Endothelial cell (in vitro differentiated cells): ENCODE measurements at regions not wholly inside any gene's neighbourhood (a gene's known extent, or its start where the extent isn't known, plus 50 kb on each side); places are given as distances from the start of the nearest gene placed in this dataset.
"Not testable (repeated sequence)": the region's sequence is repeated elsewhere in the genome, so short reads cannot be mapped to it uniquely, and the experiment has no call there.

Experiments used
- DNase-seq: peaks from one replicate; pipeline ENCODE4 v3.0.0; 2021; ENCODE audit warnings: low spot score
- H3K27ac Mint-ChIP-seq: one replicate; pipeline ENCODE4 v1.8.0; 2021; ENCODE audit warnings: mixed read lengths, inconsistent platforms; ENCODE audit not compliant: unreplicated experiment
- H3K27me3 Mint-ChIP-seq: one replicate; pipeline ENCODE4 v1.8.0; 2021; ENCODE audit warnings: mild to moderate bottlenecking, moderate library complexity, mixed read lengths, inconsistent platforms; ENCODE audit not compliant: unreplicated experiment
- H3K36me3 Mint-ChIP-seq: one replicate; pipeline ENCODE4 v1.8.0; 2021; ENCODE audit warnings: mild to moderate bottlenecking, low read depth, mixed read lengths, inconsistent platforms; ENCODE audit not compliant: unreplicated experiment
- H3K4me1 Mint-ChIP-seq: one replicate; pipeline ENCODE4 v1.8.0; 2021; ENCODE audit warnings: mild to moderate bottlenecking, mixed read lengths, inconsistent platforms; ENCODE audit not compliant: unreplicated experiment
- H3K4me3 Mint-ChIP-seq: one replicate; pipeline ENCODE4 v1.8.0; 2021; ENCODE audit warnings: mild to moderate bottlenecking, mixed read lengths, inconsistent platforms; ENCODE audit not compliant: unreplicated experiment
- H3K9me3 Mint-ChIP-seq: one replicate; pipeline ENCODE4 v1.8.0; 2021; ENCODE audit warnings: mixed read lengths, inconsistent platforms; ENCODE audit not compliant: unreplicated experiment

GRCh38 chr15:84154314-84154713, 81.3 kb upstream of the GOLGA6L4 start:
- not testable (repeated sequence) for H3K4me3 Mint-ChIP-seq, DNase-seq, H3K27ac Mint-ChIP-seq

GRCh38 chr15:84154787-84155186, 80.8 kb upstream of the GOLGA6L4 start:
- not testable (repeated sequence) for DNase-seq, H3K27ac Mint-ChIP-seq, H3K4me3 Mint-ChIP-seq, H3K36me3 Mint-ChIP-seq, H3K9me3 Mint-ChIP-seq, H3K4me1 Mint-ChIP-seq, H3K27me3 Mint-ChIP-seq

More at GRCh38 chr15:84154314-84154713, 81.3 kb upstream of the GOLGA6L4 start:
- H3K9me3 Mint-ChIP-seq, H3K27me3 Mint-ChIP-seq, H3K36me3 Mint-ChIP-seq, H3K4me1 Mint-ChIP-seq: not testable (repeated sequence)

GRCh38 chr15:84155792-84156587, 79.6 kb upstream of the GOLGA6L4 start:
- H3K27me3 Mint-ChIP-seq, DNase-seq, H3K9me3 Mint-ChIP-seq, H3K36me3 Mint-ChIP-seq, H3K4me1 Mint-ChIP-seq, H3K4me3 Mint-ChIP-seq, H3K27ac Mint-ChIP-seq: not testable (repeated sequence)

- not testable (repeated sequence) for H3K36me3 Mint-ChIP-seq, H3K27me3 Mint-ChIP-seq, H3K4me3 Mint-ChIP-seq, DNase-seq, H3K9me3 Mint-ChIP-seq, H3K4me1 Mint-ChIP-seq, H3K27ac Mint-ChIP-seq
Observed at GRCh38 chr15:84156588-84156840, 79.1 kb upstream of the GOLGA6L4 start.

GRCh38 chr15:84157056-84157632, 78.4 kb upstream of the GOLGA6L4 start:
- H3K27me3 Mint-ChIP-seq, H3K36me3 Mint-ChIP-seq, H3K4me1 Mint-ChIP-seq, H3K27ac Mint-ChIP-seq, H3K4me3 Mint-ChIP-seq, DNase-seq, H3K9me3 Mint-ChIP-seq: not testable (repeated sequence)

GRCh38 chr15:84157857-84158256, 77.7 kb upstream of the GOLGA6L4 start:
- H3K9me3 Mint-ChIP-seq, DNase-seq, H3K27ac Mint-ChIP-seq, H3K36me3 Mint-ChIP-seq, H3K27me3 Mint-ChIP-seq, H3K4me1 Mint-ChIP-seq, H3K4me3 Mint-ChIP-seq: not testable (repeated sequence)

- H3K36me3 Mint-ChIP-seq, H3K4me3 Mint-ChIP-seq, DNase-seq, H3K27me3 Mint-ChIP-seq, H3K9me3 Mint-ChIP-seq, H3K27ac Mint-ChIP-seq: not testable (repeated sequence)
- H3K4me1 Mint-ChIP-seq: peaks cover 10% of the 10 kb centered on the region
Observed at GRCh38 chr15:84159346-84160269, 76.0 kb upstream of the GOLGA6L4 start.

GRCh38 chr15:84164423-84165292, 70.9 kb upstream of the GOLGA6L4 start:
- not testable (repeated sequence) for H3K36me3 Mint-ChIP-seq, H3K9me3 Mint-ChIP-seq, H3K27me3 Mint-ChIP-seq, H3K4me3 Mint-ChIP-seq
- Mint-ChIP-seq H3K4me1 (peaks cover 11% of the 10 kb centered on the region), H3K27ac (peak overlapping the region; percentile 54)
- DNase-seq: peak; percentile 11

GRCh38 chr15:84170029-84170428, 65.5 kb upstream of the GOLGA6L4 start:
- H3K27me3 Mint-ChIP-seq, DNase-seq, H3K4me1 Mint-ChIP-seq, H3K36me3 Mint-ChIP-seq, H3K4me3 Mint-ChIP-seq, H3K27ac Mint-ChIP-seq, H3K9me3 Mint-ChIP-seq: not testable (repeated sequence)

- H3K36me3 Mint-ChIP-seq, H3K4me1 Mint-ChIP-seq, H3K27me3 Mint-ChIP-seq, H3K27ac Mint-ChIP-seq, H3K9me3 Mint-ChIP-seq, H3K4me3 Mint-ChIP-seq: not testable (repeated sequence)
- DNase-seq: peak; percentile 2
Observed at GRCh38 chr15:84173231-84173610, 62.4 kb upstream of the GOLGA6L4 start.
